ENCODE measurements at regions not wholly inside any gene's neighbourhood (a gene's known extent, or its start where the extent isn't known, plus 50 kb on each side); places are given as distances from the start of the nearest gene placed in this dataset.
A peak's percentile ranks its signal among the peaks of the same experiment; 100 is the strongest.

GRCh38 chr2:30030361-30030760, 109.0 kb upstream of the ALK start:
- no peak overlapping the region for H3K18ac ChIP-seq (ENCODE audit: low read length)
- H3K27ac ChIP-seq (ENCODE audit: low read depth, low read length): no peak overlapping the region
- no peak overlapping the region for H2AK5ac ChIP-seq (ENCODE audit: low read length)
- H3K79me2 ChIP-seq (ENCODE audit: control insufficient read depth, insufficient read depth, low read length, poor library complexity): no peaks in the 10 kb centered on the region
- H2AFZ ChIP-seq (ENCODE audit: insufficient read depth, low read length, poor library complexity): no peak overlapping the region
- no peaks in the 10 kb centered on the region for H3K36me3 ChIP-seq (ENCODE audit: control insufficient read depth in 1 of 2, insufficient read depth in 2 of 2, low read length in 2 of 2)
- H3K4me1 ChIP-seq (ENCODE audit: control insufficient read depth in 1 of 2, insufficient read depth in 2 of 2, low read length in 2 of 2): peaks cover 7 to 14% of the 10 kb centered on the region in 2 experiments
- H3K9ac ChIP-seq (ENCODE audit: low read length): no peak overlapping the region
- no peak overlapping the region for H3K14ac ChIP-seq (ENCODE audit: low read length)
- H3K9me3 ChIP-seq (ENCODE audit: insufficient read depth, low read depth, low read length): no peaks in the 10 kb centered on the region
- no peak overlapping the region for H4K8ac ChIP-seq (ENCODE audit: low read depth, low read length)
- no peak overlapping the region for H3K4ac ChIP-seq (ENCODE audit: low read depth, low read length)
- no peaks in the 10 kb centered on the region for H3K79me1 ChIP-seq (ENCODE audit: low read length)
- H2BK5ac ChIP-seq (ENCODE audit: low read depth, low read length, poor library complexity): no peak overlapping the region
- H4K91ac ChIP-seq (ENCODE audit: low read depth, low read length): no peak overlapping the region
- no peak overlapping the region for H2BK120ac ChIP-seq (ENCODE audit: insufficient read depth, low read length, poor library complexity)
- H3K4me3 ChIP-seq (ENCODE audit: low read depth, low read length): no peak overlapping the region
- no peak overlapping the region for H4K12ac ChIP-seq (ENCODE audit: low read depth, low read length)
- no peak overlapping the region for H2BK12ac ChIP-seq (ENCODE audit: low read length)
- DNase-seq: peak; percentile 20 to 61
- peak overlapping the region; percentile 33 for H3K4me2 ChIP-seq (ENCODE audit: low read length)
- WGBS (ENCODE audit: extremely low coverage, insufficient coverage, insufficient read length): no CpG with 5 or more reads among the region's 3 CpGs
- no peaks in the 10 kb centered on the region for H3K27me3 ChIP-seq (ENCODE audit: insufficient read depth, low read length)
- H3K23ac ChIP-seq (ENCODE audit: low read length): no peak overlapping the region

GRCh38 chr2:30031184-30031583, 109.8 kb upstream of the ALK start:
- H2BK120ac ChIP-seq (ENCODE audit: insufficient read depth, low read length, poor library complexity): no peak overlapping the region
- no peak overlapping the region for H2AFZ ChIP-seq (ENCODE audit: insufficient read depth, low read length, poor library complexity)
- no peak overlapping the region for H3K9ac ChIP-seq (ENCODE audit: low read length)
- no peaks in the 10 kb centered on the region for H3K36me3 ChIP-seq (ENCODE audit: control insufficient read depth in 1 of 2, insufficient read depth in 2 of 2, low read length in 2 of 2)
- H4K12ac ChIP-seq (ENCODE audit: low read depth, low read length): no peak overlapping the region
- no CpG with 5 or more reads among the region's 5 CpGs for WGBS (ENCODE audit: extremely low coverage, insufficient coverage, insufficient read length)
- no peak overlapping the region for H3K14ac ChIP-seq (ENCODE audit: low read length)
- H3K79me1 ChIP-seq (ENCODE audit: low read length): no peaks in the 10 kb centered on the region
- H3K18ac ChIP-seq (ENCODE audit: low read length): no peak overlapping the region
- no peak overlapping the region for H2BK5ac ChIP-seq (ENCODE audit: low read depth, low read length, poor library complexity)
- H2AK5ac ChIP-seq (ENCODE audit: low read length): no peak overlapping the region
- H3K79me2 ChIP-seq (ENCODE audit: control insufficient read depth, insufficient read depth, low read length, poor library complexity): no peaks in the 10 kb centered on the region
- peaks cover 7 to 14% of the 10 kb centered on the region in 2 experiments for H3K4me1 ChIP-seq (ENCODE audit: control insufficient read depth in 1 of 2, insufficient read depth in 2 of 2, low read length in 2 of 2)
- no peak for DNase-seq
- no peak overlapping the region for H4K8ac ChIP-seq (ENCODE audit: low read depth, low read length)
- no peak overlapping the region for H4K91ac ChIP-seq (ENCODE audit: low read depth, low read length)
- no peak overlapping the region for H3K4me2 ChIP-seq (ENCODE audit: low read length)
- H3K27ac ChIP-seq (ENCODE audit: low read depth, low read length): no peak overlapping the region
- no peaks in the 10 kb centered on the region for H3K27me3 ChIP-seq (ENCODE audit: insufficient read depth, low read length)
- H3K9me3 ChIP-seq (ENCODE audit: insufficient read depth, low read depth, low read length): no peaks in the 10 kb centered on the region
- no peak overlapping the region for H2BK12ac ChIP-seq (ENCODE audit: low read length)
- H3K23ac ChIP-seq (ENCODE audit: low read length): no peak overlapping the region
- no peak overlapping the region for H3K4ac ChIP-seq (ENCODE audit: low read depth, low read length)
- H3K4me3 ChIP-seq (ENCODE audit: low read depth, low read length): no peak overlapping the region

DNA sequence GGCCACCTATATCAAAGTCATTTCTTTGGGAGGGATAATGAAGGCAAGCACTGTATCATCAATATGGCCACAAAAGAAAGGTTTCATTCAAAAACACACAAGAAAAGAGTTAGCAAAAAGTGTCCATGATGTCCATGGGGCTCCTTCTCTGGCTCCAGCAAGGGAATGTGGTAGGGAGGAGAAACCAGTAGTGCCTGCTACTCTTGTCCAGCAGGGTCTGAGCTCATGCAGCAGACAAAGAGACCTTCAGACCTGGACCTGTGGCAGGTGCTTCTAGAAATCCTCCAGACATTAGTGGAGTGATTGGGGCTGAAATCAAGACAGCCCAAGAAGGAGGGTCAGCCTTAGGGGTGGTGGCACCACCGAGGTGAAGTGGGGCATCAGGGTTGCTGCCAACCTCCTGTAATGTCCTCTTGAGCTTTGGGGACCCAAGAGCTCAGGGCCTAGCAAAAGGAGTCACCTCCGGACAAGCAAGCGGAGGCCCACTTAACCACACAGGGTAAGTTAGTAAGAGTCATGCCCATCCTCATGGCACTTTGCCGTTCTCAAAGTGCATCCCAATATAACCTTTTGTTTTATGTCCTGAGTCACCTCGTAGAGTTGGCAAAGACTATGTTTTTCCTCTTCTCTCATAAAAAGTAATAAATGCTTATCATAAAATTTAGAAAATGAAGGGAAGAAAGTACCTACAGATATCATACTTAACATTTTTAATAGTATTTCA, 112.6 kb upstream of the YPEL5 start:
- Histone ChIP-seq H2AFZ (ENCODE audit: insufficient read depth, low read length, poor library complexity) (no peak overlapping the region), H3K4me1 (ENCODE audit: control insufficient read depth in 1 of 2, insufficient read depth in 2 of 2, low read length in 2 of 2) (peaks cover 7 to 14% of the 10 kb centered on the region in 2 experiments), H3K23ac (ENCODE audit: low read length) (no peak overlapping the region), H2BK12ac (ENCODE audit: low read length) (no peak overlapping the region), H3K27ac (ENCODE audit: low read depth, low read length) (no peak overlapping the region), H3K4me2 (ENCODE audit: low read length) (no peak overlapping the region), H3K18ac (ENCODE audit: low read length) (no peak overlapping the region), H4K12ac (ENCODE audit: low read depth, low read length) (no peak overlapping the region), H3K4ac (ENCODE audit: low read depth, low read length) (no peak overlapping the region), H3K36me3 (ENCODE audit: control insufficient read depth in 1 of 2, insufficient read depth in 2 of 2, low read length in 2 of 2) (no peaks in the 10 kb centered on the region), H3K79me1 (ENCODE audit: low read length) (no peaks in the 10 kb centered on the region), H3K79me2 (ENCODE audit: control insufficient read depth, insufficient read depth, low read length, poor library complexity) (no peaks in the 10 kb centered on the region), H3K4me3 (ENCODE audit: low read depth, low read length) (no peak overlapping the region), H4K91ac (ENCODE audit: low read depth, low read length) (no peak overlapping the region), H3K27me3 (ENCODE audit: insufficient read depth, low read length) (no peaks in the 10 kb centered on the region), H4K8ac (ENCODE audit: low read depth, low read length) (no peak overlapping the region), H2BK120ac (ENCODE audit: insufficient read depth, low read length, poor library complexity) (no peak overlapping the region), H3K14ac (ENCODE audit: low read length) (no peak overlapping the region), H2BK5ac (ENCODE audit: low read depth, low read length, poor library complexity) (no peak overlapping the region), H3K9ac (ENCODE audit: low read length) (no peak overlapping the region), H2AK5ac (ENCODE audit: low read length) (no peak overlapping the region), H3K9me3 (ENCODE audit: insufficient read depth, low read depth, low read length) (no peaks in the 10 kb centered on the region)
- DNase-seq: peak in 1 of 2 donors; percentile 32
- WGBS (ENCODE audit: extremely low coverage, insufficient coverage, insufficient read length): no CpG with 5 or more reads among the region's 5 CpGs

DNA sequence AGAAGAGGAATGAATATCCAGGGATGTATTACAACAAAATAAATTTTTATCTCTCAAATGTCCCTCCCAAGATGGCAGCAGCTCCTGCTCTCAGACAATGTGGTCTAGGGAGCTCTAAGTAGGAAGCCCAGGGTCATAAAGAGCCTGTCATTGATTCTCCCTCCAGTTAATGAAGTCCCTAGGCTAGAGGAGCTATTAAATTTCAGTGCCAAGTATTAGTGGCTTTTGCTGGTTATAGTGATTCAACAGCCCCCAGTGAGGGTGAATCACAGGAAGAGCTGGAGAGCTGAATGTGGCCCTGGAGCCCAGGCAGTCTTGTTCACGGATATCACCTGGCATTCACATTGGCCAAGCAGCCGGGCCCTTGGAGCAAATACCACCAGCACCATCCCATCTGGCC, 109.8 kb upstream of the YPEL5 start:
- H3K27me3 ChIP-seq (ENCODE audit: insufficient read depth, low read length): no peaks in the 10 kb centered on the region
- H3K4ac ChIP-seq (ENCODE audit: low read depth, low read length): no peak overlapping the region
- no peaks in the 10 kb centered on the region for H3K79me1 ChIP-seq (ENCODE audit: low read length)
- H3K36me3 ChIP-seq (ENCODE audit: control insufficient read depth in 1 of 2, insufficient read depth in 2 of 2, low read length in 2 of 2): no peaks in the 10 kb centered on the region
- H2BK120ac ChIP-seq (ENCODE audit: insufficient read depth, low read length, poor library complexity): no peak overlapping the region
- WGBS (ENCODE audit: extremely low coverage, insufficient coverage, insufficient read length): no CpG with 5 or more reads among the region's 2 CpGs
- no peaks in the 10 kb centered on the region for H3K79me2 ChIP-seq (ENCODE audit: control insufficient read depth, insufficient read depth, low read length, poor library complexity)
- no peaks in the 10 kb centered on the region for H3K4me1 ChIP-seq (ENCODE audit: control insufficient read depth in 1 of 2, insufficient read depth in 2 of 2, low read length in 2 of 2)
- H3K9me3 ChIP-seq (ENCODE audit: insufficient read depth, low read depth, low read length): no peaks in the 10 kb centered on the region
- no peak overlapping the region for H3K9ac ChIP-seq (ENCODE audit: low read length)
- H3K18ac ChIP-seq (ENCODE audit: low read length): no peak overlapping the region
- DNase-seq: no peak
- no peak overlapping the region for H2AFZ ChIP-seq (ENCODE audit: insufficient read depth, low read length, poor library complexity)
- H3K23ac ChIP-seq (ENCODE audit: low read length): no peak overlapping the region
- H3K4me3 ChIP-seq (ENCODE audit: low read depth, low read length): no peak overlapping the region
- no peak overlapping the region for H4K12ac ChIP-seq (ENCODE audit: low read depth, low read length)
- H3K27ac ChIP-seq (ENCODE audit: low read depth, low read length): no peak overlapping the region
- no peak overlapping the region for H2AK5ac ChIP-seq (ENCODE audit: low read length)
- no peak overlapping the region for H2BK12ac ChIP-seq (ENCODE audit: low read length)
- no peak overlapping the region for H4K91ac ChIP-seq (ENCODE audit: low read depth, low read length)
- no peak overlapping the region for H3K4me2 ChIP-seq (ENCODE audit: low read length)
- H2BK5ac ChIP-seq (ENCODE audit: low read depth, low read length, poor library complexity): no peak overlapping the region
- no peak overlapping the region for H3K14ac ChIP-seq (ENCODE audit: low read length)
- H4K8ac ChIP-seq (ENCODE audit: low read depth, low read length): no peak overlapping the region
